ENCODE measurements at regions not wholly inside any gene's neighbourhood (a gene's known extent, or its start where the extent isn't known, plus 50 kb on each side); places are given as distances from the start of the nearest gene placed in this dataset.

GRCh38 chr1:29971703-29972102 lies 735.4 kb downstream of the PTPRU start:
- Mint-ChIP-seq H3K9me3 (no peaks in the 10 kb centered on the region), H3K27me3 (no peaks in the 10 kb centered on the region), H3K27ac (no peak overlapping the region), H3K4me3 (no peak overlapping the region), H3K36me3 (ENCODE audit: low read depth) (no peaks in the 10 kb centered on the region), H3K4me1 (no peaks in the 10 kb centered on the region)
- ChIA-PET POLR2A (no interaction called here), CTCF (no interaction called here)
- DNase-seq: no peak

- DNase-seq: no peak
- Mint-ChIP-seq H3K27ac (no peak overlapping the region), H3K4me3 (no peak overlapping the region), H3K27me3 (no peaks in the 10 kb centered on the region), H3K9me3 (no peaks in the 10 kb centered on the region), H3K4me1 (no peaks in the 10 kb centered on the region), H3K36me3 (ENCODE audit: low read depth) (no peaks in the 10 kb centered on the region)
- ChIA-PET CTCF (no interaction called here), POLR2A (no interaction called here)
Observed at GRCh38 chr1:29970747-29971325, 734.5 kb downstream of the PTPRU start.

- POLR2A ChIA-PET: no interaction called here
- CTCF ChIA-PET: no interaction called here
- Mint-ChIP-seq H3K27ac (no peak overlapping the region), H3K4me1 (no peaks in the 10 kb centered on the region), H3K36me3 (ENCODE audit: low read depth) (no peaks in the 10 kb centered on the region), H3K27me3 (no peaks in the 10 kb centered on the region), H3K4me3 (no peak overlapping the region), H3K9me3 (no peaks in the 10 kb centered on the region)
- DNase-seq: no peak
Observed at GRCh38 chr1:29969576-29969975, 733.3 kb downstream of the PTPRU start.

GRCh38 chr1:29967261-29967660 lies 730.9 kb downstream of the PTPRU start:
- ChIA-PET POLR2A (no interaction called here), CTCF (no interaction called here)
- no peak for DNase-seq
- no peak overlapping the region for H3K27ac Mint-ChIP-seq
- H3K36me3 Mint-ChIP-seq (ENCODE audit: low read depth): no peaks in the 10 kb centered on the region
- no peak overlapping the region for H3K4me3 Mint-ChIP-seq
- no peaks in the 10 kb centered on the region for H3K27me3 Mint-ChIP-seq
- no peaks in the 10 kb centered on the region for H3K9me3 Mint-ChIP-seq
- H3K4me1 Mint-ChIP-seq: no peaks in the 10 kb centered on the region

GRCh38 chr1:29966526-29967045 lies 730.3 kb downstream of the PTPRU start:
- DNase-seq: no peak
- Mint-ChIP-seq H3K27ac (no peak overlapping the region), H3K4me3 (no peak overlapping the region), H3K36me3 (ENCODE audit: low read depth) (no peaks in the 10 kb centered on the region), H3K4me1 (no peaks in the 10 kb centered on the region), H3K27me3 (no peaks in the 10 kb centered on the region), H3K9me3 (no peaks in the 10 kb centered on the region)
- CTCF ChIA-PET: no interaction called here
- POLR2A ChIA-PET: no interaction called here

- POLR2A ChIA-PET: no interaction called here
- Mint-ChIP-seq H3K4me1 (no peaks in the 10 kb centered on the region), H3K27me3 (no peaks in the 10 kb centered on the region), H3K36me3 (ENCODE audit: low read depth) (no peaks in the 10 kb centered on the region), H3K4me3 (no peak overlapping the region), H3K9me3 (no peaks in the 10 kb centered on the region), H3K27ac (no peak overlapping the region)
- DNase-seq: no peak
- CTCF ChIA-PET: no interaction called here
Observed at GRCh38 chr1:29964718-29965533, 728.6 kb downstream of the PTPRU start.

GRCh38 chr1:29963946-29964345 lies 727.6 kb downstream of the PTPRU start:
- Mint-ChIP-seq H3K9me3 (no peaks in the 10 kb centered on the region), H3K27me3 (no peaks in the 10 kb centered on the region)
- POLR2A ChIA-PET: no interaction called here

GRCh38 chr1:29962831-29963247 lies 726.5 kb downstream of the PTPRU start:
- H3K9me3 Mint-ChIP-seq: no peaks in the 10 kb centered on the region
- no peak for DNase-seq
- H3K27me3 Mint-ChIP-seq: no peaks in the 10 kb centered on the region
- no peaks in the 10 kb centered on the region for H3K4me1 Mint-ChIP-seq
- H3K4me3 Mint-ChIP-seq: no peak overlapping the region
- H3K27ac Mint-ChIP-seq: no peak overlapping the region
- H3K36me3 Mint-ChIP-seq (ENCODE audit: low read depth): no peaks in the 10 kb centered on the region
- CTCF ChIA-PET: no interaction called here
- POLR2A ChIA-PET: no interaction called here

More at GRCh38 chr1:29963946-29964345, 727.6 kb downstream of the PTPRU start:
- Mint-ChIP-seq H3K4me3 (no peak overlapping the region), H3K27ac (no peak overlapping the region), H3K36me3 (ENCODE audit: low read depth) (no peaks in the 10 kb centered on the region), H3K4me1 (no peaks in the 10 kb centered on the region)
- DNase-seq: no peak
- CTCF ChIA-PET: no interaction called here

- no peaks in the 10 kb centered on the region for H3K9me3 Mint-ChIP-seq
- POLR2A ChIA-PET: no interaction called here
- no peaks in the 10 kb centered on the region for H3K36me3 Mint-ChIP-seq (ENCODE audit: low read depth)
- CTCF ChIA-PET: no interaction called here
- no peak for DNase-seq
- no peak overlapping the region for H3K4me3 Mint-ChIP-seq
- H3K27ac Mint-ChIP-seq: no peak overlapping the region
- no peaks in the 10 kb centered on the region for H3K4me1 Mint-ChIP-seq
- H3K27me3 Mint-ChIP-seq: no peaks in the 10 kb centered on the region
Observed at GRCh38 chr1:29962336-29962735, 726.0 kb downstream of the PTPRU start.

- CTCF ChIA-PET: no interaction called here
- Mint-ChIP-seq H3K27me3 (no peaks in the 10 kb centered on the region), H3K36me3 (ENCODE audit: low read depth) (no peaks in the 10 kb centered on the region), H3K9me3 (no peaks in the 10 kb centered on the region), H3K27ac (no peak overlapping the region), H3K4me1 (no peaks in the 10 kb centered on the region), H3K4me3 (no peak overlapping the region)
- no peak for DNase-seq
- POLR2A ChIA-PET: no interaction called here
Observed at GRCh38 chr1:29961293-29962059, 725.2 kb downstream of the PTPRU start.

- no peak for DNase-seq
- no peak overlapping the region for H3K27ac Mint-ChIP-seq
- no peaks in the 10 kb centered on the region for H3K9me3 Mint-ChIP-seq
- H3K36me3 Mint-ChIP-seq (ENCODE audit: low read depth): no peaks in the 10 kb centered on the region
- no peak overlapping the region for H3K4me3 Mint-ChIP-seq
- POLR2A ChIA-PET: no interaction called here
- CTCF ChIA-PET: no interaction called here
- peaks cover under 1% of the 10 kb centered on the region for H3K27me3 Mint-ChIP-seq
- no peaks in the 10 kb centered on the region for H3K4me1 Mint-ChIP-seq
Observed at GRCh38 chr1:29960876-29961275, 724.6 kb downstream of the PTPRU start.

- H3K27me3 Mint-ChIP-seq: peaks cover 3% of the 10 kb centered on the region
- no peak overlapping the region for H3K27ac Mint-ChIP-seq
- H3K36me3 Mint-ChIP-seq (ENCODE audit: low read depth): no peaks in the 10 kb centered on the region
- no peaks in the 10 kb centered on the region for H3K4me1 Mint-ChIP-seq
- no peak for DNase-seq
- no peaks in the 10 kb centered on the region for H3K9me3 Mint-ChIP-seq
- POLR2A ChIA-PET: no interaction called here
- H3K4me3 Mint-ChIP-seq: no peak overlapping the region
- CTCF ChIA-PET: no interaction called here
Observed at GRCh38 chr1:29960156-29960755, 723.9 kb downstream of the PTPRU start.

- ChIA-PET POLR2A (no interaction called here), CTCF (no interaction called here)
- Mint-ChIP-seq H3K27me3 (peaks cover 3% of the 10 kb centered on the region), H3K27ac (no peak overlapping the region), H3K36me3 (ENCODE audit: low read depth) (no peaks in the 10 kb centered on the region), H3K9me3 (no peaks in the 10 kb centered on the region), H3K4me3 (no peak overlapping the region), H3K4me1 (no peaks in the 10 kb centered on the region)
- DNase-seq: no peak
Observed at GRCh38 chr1:29959356-29959755, 723.0 kb downstream of the PTPRU start.
